Brain microvascular endothelial cell (primary cell): ENCODE measurements at regions not wholly inside any gene's neighbourhood (a gene's known extent, or its start where the extent isn't known, plus 50 kb on each side); places are given as distances from the start of the nearest gene placed in this dataset.

Source experiments
- DNase-seq: peaks from one replicate; pipeline ENCODE4 v3.0.0-alpha.2; 2020
- H3K27ac ChIP-seq: fragments of 250-450 bp; sonication (Bioruptor Pico); 2 replicates; pipeline ENCODE4 v1.5.1; 2020; ENCODE audit warnings: mild to moderate bottlenecking, moderate library complexity
- H3K27me3 ChIP-seq: fragments of 250-450 bp; sonication (Bioruptor Pico); replicated peaks from 2 replicates; pipeline ENCODE4 v1.5.1; 2020; ENCODE audit warnings: mild to moderate bottlenecking
- H3K36me3 ChIP-seq: fragments of 250-450 bp; sonication (Bioruptor Pico); replicated peaks from 2 replicates; pipeline ENCODE4 v1.5.1; 2020; ENCODE audit warnings: mild to moderate bottlenecking
- H3K4me3 ChIP-seq: 2 replicates; pipeline ENCODE4 v1.5.1; 2011; ENCODE audit warnings: low read depth, mild to moderate bottlenecking, control low read depth, low read length, moderate library complexity
- CTCF ChIP-seq: IDR thresholded peaks from 2 replicates; pipeline ENCODE4 v1.5.1; 2011; ENCODE audit warnings: low read depth, mild to moderate bottlenecking, moderate library complexity, low read length, control low read depth, inconsistent platforms; ENCODE audit errors: missing control alignments
- in situ Hi-C: cut with HindIII; loops from 2 replicates; pipeline ENCODE4 v1.10.0; 2017; ENCODE audit warnings: low sequenced_read_pairs, low pct_ligation_motif_present

DNA sequence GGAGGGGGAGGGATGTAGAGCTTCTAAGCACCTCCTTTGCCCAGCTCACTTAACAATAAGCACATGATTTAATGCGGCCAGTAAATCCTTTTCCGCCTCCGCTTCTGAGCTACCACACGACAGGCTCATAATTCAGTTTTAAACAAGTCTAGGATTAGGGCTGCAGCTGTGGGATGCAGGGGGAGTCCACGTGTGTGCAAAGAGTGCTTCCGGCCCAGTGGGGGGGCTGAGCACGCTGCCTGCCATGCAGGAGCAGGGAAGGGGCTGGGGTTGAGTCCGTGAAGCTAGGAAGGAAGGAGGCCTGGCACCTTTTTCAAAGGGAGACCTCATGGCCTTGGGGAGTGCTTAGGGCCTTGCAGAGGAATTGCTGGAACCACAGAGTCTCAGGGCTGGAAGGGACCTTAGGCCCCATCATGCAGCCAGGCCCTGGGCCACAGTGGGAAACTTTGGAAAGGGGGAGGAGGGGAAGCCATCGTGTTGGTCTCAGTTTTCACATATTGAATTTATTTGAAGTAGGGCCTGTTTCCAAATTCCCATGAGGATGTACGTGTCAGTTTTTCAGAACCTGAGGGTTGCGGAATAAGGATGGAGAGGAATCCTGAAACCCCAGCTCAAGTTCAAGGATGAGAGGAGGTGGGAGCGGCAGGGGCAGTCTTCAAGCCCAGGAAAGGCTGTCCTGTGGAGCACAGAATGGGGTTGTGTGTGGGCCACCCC lies 96.1 kb downstream of the VEGFA start:
- TF ChIP-seq CTCF = no peak
- no peaks in the 10 kb centered on the region for H3K36me3 ChIP-seq
- peaks cover 10% of the 10 kb centered on the region for H3K27me3 ChIP-seq
- no peak overlapping the region for H3K27ac ChIP-seq
- DNase-seq = no peak
- H3K4me3 ChIP-seq = no peak overlapping the region
- in situ Hi-C loops = no loop called here

DNA sequence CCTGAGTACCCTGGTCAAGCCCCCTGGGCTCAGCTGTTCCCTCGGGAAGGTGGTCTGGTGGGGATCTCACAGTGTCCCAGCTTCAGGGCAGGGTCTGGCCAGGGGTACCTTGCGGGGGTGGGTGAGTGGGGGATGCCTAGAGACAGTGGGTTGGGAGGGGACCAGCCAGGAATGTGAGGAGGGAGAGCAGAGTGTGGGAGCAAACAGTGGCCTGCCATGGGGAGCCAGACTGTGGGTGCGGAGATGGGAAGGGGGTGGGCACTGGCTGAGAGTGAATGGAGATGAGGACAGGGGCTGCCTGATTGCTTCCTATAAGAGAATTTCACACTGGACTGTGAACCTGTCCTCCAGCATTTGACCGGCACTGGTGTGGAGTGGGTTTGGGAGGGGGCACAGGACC lies 95.1 kb downstream of the VEGFA start:
- TF ChIP-seq CTCF = no peak
- peaks cover 9% of the 10 kb centered on the region for H3K27me3 ChIP-seq
- no peaks in the 10 kb centered on the region for H3K36me3 ChIP-seq
- no peak for DNase-seq
- no peak overlapping the region for H3K4me3 ChIP-seq
- in situ Hi-C loops = no loop called here
- H3K27ac ChIP-seq = no peak overlapping the region

DNA sequence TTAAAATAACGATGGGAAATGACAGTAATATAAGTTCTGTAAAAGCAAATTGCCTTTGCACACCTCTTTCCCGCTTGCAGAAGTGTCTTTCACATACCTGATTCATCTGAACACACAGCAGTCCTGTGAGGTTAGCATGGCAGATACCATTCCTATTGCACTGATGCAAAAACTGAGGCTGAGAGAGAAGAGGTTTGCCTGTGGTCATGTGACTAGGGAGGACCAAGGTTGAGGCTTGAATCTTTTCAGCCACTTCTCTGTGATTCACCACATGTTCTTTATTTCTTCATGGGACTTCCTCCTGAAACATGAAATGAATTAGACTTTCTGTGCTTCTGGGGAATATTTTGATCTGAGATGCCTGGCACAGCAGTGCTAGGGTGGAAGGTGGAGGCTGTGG lies 92.9 kb downstream of the VEGFA start:
- no peak overlapping the region for H3K27ac ChIP-seq
- DNase-seq = no peak
- H3K4me3 ChIP-seq = no peak overlapping the region
- TF ChIP-seq CTCF = no peak
- H3K27me3 ChIP-seq = peaks cover 9% of the 10 kb centered on the region
- in situ Hi-C loops = no loop called here
- no peaks in the 10 kb centered on the region for H3K36me3 ChIP-seq

GRCh38 chr6:43861212-43861894 lies 91.3 kb downstream of the VEGFA start:
- DNase-seq = no peak
- TF ChIP-seq CTCF = no peak
- Histone ChIP-seq H3K27ac (no peak overlapping the region), H3K4me3 (no peak overlapping the region), H3K36me3 (no peaks in the 10 kb centered on the region), H3K27me3 (peaks cover 9% of the 10 kb centered on the region)
- in situ Hi-C loops = no loop called here

GRCh38 chr6:43860285-43860684 lies 90.3 kb downstream of the VEGFA start:
- in situ Hi-C loops = no loop called here
- no peak overlapping the region for H3K27ac ChIP-seq
- no peak for TF ChIP-seq CTCF
- no peak overlapping the region for H3K4me3 ChIP-seq
- H3K27me3 ChIP-seq = peaks cover 9% of the 10 kb centered on the region
- no peaks in the 10 kb centered on the region for H3K36me3 ChIP-seq
- DNase-seq = no peak
